ENCODE measurements at regions not wholly inside any gene's neighbourhood (a gene's known extent, or its start where the extent isn't known, plus 50 kb on each side); places are given as distances from the start of the nearest gene placed in this dataset.

DNA sequence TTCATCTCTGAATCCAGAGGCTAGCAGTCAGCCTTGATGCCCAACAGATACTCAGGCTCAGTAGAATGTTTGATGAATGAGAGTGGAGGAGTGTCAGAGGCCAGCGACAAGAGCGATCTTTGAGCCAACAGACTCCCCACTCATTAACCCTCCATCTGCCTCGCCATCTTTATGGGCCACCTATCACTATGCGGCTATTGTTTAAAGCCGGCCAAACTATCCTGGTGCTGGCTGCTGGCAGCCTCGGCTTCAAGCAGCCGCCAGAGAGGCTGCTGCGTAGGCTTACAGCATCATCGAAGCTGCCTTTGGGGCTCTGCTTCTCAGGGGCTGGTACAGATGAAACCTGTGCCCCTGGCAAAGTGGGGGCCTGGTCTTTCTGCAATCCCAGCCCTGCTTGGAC is 525.6 kb downstream of the INSC start:
- TF ChIP-seq POLR2A (IDR thresholded peaks at IDR 0.05): no peak
- TF ChIP-seq, protein P1, sequence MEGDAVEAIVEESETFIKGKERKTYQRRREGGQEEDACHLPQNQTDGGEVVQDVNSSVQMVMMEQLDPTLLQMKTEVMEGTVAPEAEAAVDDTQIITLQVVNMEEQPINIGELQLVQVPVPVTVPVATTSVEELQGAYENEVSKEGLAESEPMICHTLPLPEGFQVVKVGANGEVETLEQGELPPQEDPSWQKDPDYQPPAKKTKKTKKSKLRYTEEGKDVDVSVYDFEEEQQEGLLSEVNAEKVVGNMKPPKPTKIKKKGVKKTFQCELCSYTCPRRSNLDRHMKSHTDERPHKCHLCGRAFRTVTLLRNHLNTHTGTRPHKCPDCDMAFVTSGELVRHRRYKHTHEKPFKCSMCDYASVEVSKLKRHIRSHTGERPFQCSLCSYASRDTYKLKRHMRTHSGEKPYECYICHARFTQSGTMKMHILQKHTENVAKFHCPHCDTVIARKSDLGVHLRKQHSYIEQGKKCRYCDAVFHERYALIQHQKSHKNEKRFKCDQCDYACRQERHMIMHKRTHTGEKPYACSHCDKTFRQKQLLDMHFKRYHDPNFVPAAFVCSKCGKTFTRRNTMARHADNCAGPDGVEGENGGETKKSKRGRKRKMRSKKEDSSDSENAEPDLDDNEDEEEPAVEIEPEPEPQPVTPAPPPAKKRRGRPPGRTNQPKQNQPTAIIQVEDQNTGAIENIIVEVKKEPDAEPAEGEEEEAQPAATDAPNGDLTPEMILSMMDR (IDR thresholded peaks at IDR 0.05): no peak

All from breast epithelium (tissue), 3 donors.